MM.1S (cell line): ENCODE measurements at regions not wholly inside any gene's neighbourhood (a gene's known extent, or its start where the extent isn't known, plus 50 kb on each side); places are given as distances from the start of the nearest gene placed in this dataset.

Experiments used
- EZH2 ChIP-seq: fragments of 300-600 bp; sonication (generic); optimal IDR thresholded peaks from 2 replicates; pipeline ENCODE3; 2017; ENCODE audit warnings: low read depth, mild to moderate bottlenecking, antibody characterized with exemption, low read length, mixed read lengths
- EZH2phosphoT487 ChIP-seq: fragments of 300-600 bp; sonication (generic); IDR thresholded peaks from 2 replicates; pipeline ENCODE4 v1.6.1; 2018; ENCODE audit warnings: antibody characterized with exemption, low read length
- TF ChIP-seq, protein P1 (sequence below): fragments of 300-600 bp; sonication (generic); IDR thresholded peaks from 2 replicates; pipeline ENCODE4 v1.5.1; 2016; ENCODE audit warnings: antibody characterized with exemption, low read length, mixed read lengths

- TF ChIP-seq, protein P1, sequence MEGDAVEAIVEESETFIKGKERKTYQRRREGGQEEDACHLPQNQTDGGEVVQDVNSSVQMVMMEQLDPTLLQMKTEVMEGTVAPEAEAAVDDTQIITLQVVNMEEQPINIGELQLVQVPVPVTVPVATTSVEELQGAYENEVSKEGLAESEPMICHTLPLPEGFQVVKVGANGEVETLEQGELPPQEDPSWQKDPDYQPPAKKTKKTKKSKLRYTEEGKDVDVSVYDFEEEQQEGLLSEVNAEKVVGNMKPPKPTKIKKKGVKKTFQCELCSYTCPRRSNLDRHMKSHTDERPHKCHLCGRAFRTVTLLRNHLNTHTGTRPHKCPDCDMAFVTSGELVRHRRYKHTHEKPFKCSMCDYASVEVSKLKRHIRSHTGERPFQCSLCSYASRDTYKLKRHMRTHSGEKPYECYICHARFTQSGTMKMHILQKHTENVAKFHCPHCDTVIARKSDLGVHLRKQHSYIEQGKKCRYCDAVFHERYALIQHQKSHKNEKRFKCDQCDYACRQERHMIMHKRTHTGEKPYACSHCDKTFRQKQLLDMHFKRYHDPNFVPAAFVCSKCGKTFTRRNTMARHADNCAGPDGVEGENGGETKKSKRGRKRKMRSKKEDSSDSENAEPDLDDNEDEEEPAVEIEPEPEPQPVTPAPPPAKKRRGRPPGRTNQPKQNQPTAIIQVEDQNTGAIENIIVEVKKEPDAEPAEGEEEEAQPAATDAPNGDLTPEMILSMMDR: no peak
- TF ChIP-seq EZH2phosphoT487 (no peak), EZH2 (no peak)
Measured at GRCh38 chr12:75909714-75910656, 121.6 kb downstream of the PHLDA1 start.
